Activated gamma-delta T cell (primary cell): ENCODE measurements at regions not wholly inside any gene's neighbourhood (a gene's known extent, or its start where the extent isn't known, plus 50 kb on each side); places are given as distances from the start of the nearest gene placed in this dataset.
A peak's percentile ranks its signal among the peaks of the same experiment; 100 is the strongest.

Source experiments
- DNase-seq: peaks from one replicate; lab custom pipeline; 2025; lab: John Stamatoyannopoulos, UW

DNA sequence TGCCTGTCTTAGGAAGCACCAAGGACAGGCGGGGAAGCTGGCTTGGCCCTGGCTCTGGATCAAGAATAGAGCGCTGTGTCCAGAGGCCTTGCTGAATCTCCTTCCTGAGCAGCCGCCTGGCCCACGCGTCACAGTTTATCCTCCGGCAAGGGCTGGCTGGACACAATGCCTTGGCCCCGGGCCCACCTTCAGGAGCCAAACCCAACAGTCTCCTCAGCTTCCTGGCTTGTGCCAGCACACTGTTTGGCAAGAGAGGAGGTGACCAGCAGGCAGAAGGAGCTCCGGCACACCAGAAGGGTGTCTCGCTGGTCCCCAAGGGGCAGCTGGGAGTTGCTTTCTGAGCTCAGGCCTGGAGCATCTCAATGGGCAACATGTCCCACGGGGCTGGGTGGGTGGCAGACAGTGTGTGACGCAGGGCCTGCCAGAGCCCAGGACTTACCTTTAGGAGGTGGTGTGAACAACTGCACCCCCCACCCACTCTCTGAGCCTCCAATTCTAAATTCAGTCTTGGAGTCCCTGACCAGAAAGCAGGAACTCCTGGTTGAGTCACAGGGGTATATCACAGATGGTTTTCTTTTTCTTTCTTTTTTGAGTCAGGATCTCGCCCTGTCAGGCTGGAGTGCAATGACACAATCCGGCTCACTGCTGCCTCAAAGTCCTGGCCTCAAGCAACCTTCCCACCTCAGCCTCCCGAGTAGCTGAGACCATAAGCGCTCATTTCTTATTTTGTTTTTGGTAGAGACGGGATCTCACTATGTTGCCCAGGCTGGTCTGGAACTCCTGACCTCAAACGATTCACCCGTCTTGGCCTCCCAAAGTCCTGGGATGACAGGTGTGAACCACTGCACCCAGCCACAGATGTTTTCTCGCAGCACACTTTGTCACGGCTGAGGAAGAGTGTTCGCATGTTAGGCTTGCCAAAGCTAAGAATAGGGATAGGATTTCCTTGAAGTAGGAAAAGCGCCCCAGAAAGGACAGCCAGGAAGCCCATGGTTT is 361.2 kb downstream of the BCOR start:
- DNase-seq = no peak

DNA sequence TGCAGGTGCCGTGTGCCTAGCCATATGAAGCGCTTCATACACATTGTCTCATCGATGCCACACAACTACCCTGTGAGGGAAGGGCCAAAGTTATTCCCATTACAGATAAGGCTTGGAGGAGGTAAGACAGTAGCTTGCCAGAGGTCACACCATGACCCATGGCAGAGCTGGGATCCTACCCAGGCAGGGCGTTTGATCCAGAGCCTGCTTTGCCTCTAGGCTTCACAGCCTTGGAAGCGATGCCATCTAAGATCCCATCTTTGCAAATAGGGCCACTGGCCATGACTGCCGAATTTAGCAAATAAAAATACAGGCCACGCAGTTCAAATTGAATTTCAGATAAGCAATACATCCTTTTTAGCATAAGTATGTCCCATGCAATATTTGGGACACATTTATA is 358.2 kb downstream of the BCOR start:
- no peak for DNase-seq

DNA sequence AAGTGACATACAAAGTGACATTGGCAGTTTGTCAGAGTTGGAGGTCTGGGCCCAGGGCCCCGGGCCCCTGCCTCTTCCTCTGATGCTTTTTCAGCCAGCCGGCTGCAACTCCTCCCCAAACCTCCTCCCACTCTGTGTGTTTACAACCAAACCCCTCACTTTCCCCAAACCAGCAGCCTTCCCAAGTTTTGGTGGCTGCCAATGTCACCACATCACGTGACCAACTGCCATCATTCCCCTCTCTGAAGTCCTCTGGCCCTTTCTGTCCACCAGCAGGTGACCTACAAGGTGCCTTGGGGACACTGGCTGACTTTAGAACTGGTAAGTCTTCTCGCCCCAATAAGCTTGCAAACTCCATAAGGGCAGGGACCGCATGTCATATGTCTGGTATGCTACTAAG is 357.7 kb downstream of the BCOR start:
- DNase-seq = no peak

GRCh38 chrX:39741904-39742303 is 355.9 kb downstream of the BCOR start:
- no peak for DNase-seq

DNA sequence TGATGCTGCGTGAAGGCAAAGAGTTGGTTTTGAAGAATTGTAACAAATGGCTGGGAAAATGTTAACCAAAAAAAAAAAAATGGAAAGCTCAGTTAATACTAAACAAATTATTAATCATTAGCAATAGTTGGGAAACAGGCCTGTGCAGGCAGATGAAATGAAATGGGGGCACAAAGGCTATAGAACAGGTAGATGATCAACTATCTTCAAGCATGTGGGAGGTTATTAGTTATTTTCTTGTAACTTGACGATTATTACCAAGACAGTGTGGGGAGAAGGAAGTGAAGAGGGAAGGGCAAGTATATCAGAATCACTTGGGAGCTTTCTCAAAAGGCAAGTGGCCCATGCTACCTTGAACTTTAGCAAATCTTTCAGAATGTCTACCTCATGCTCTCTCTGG is 351.9 kb downstream of the BCOR start:
- no peak for DNase-seq

DNA sequence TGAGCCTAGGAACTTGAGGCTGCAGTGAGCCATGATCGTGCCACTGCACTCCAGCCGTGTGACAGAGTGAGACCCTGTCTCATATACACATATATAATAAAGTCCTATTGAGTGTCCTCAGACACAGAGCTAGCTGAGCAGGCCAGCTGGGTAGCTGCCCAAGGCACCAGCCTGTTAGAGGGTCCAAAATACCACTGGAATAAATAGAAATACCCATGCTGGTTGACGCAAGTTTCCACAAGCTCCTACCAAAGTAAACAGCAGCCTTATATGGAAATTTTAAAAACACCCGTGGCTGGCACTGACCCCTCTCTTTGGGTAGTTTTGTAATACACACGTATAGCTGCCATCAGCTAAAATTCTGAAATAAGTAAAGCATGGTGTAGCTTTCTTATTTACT is 348.6 kb downstream of the BCOR start:
- no peak for DNase-seq

- DNase-seq = no peak
Observed at GRCh38 chrX:39749728-39750127, 348.0 kb downstream of the BCOR start.

- no peak for DNase-seq
Observed at GRCh38 chrX:39750256-39750790, 347.4 kb downstream of the BCOR start.

- DNase-seq = no peak
Observed at GRCh38 chrX:39750848-39751247, 346.9 kb downstream of the BCOR start.

- no peak for DNase-seq
Observed at GRCh38 chrX:39752815-39753214, 344.9 kb downstream of the BCOR start.

DNA sequence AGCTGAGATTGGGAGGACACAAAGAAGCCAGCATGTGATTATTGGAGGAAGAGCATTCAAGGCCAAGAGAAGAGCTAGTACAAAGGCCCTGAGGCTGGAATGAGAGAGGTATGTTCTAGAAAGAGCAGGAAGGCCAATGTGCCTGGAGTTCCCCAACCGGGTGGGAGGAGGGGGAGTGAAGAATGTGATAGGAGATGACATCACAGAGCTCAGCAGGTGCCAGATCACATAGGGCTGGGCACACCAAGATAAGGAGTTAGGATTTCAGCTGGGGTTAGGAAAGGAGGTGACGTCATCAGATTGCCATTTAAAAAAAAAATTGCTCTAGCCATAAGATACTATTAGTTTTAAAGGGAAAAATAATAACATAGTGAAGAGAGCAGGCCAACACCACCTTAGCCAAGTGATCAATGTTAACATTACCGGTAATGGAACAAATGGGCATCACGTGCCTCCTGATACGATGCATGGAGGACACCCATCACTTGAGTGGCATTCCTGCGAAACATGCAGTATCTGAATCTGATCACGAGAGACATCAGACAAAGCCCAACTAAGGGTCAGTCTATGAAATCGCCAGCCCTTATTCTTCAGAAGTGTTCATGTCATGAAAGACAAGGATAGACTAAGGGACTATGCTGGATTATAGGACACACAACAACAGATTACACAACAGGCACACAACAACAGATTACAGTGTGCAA is 344.3 kb downstream of the BCOR start:
- DNase-seq = no peak

DNA sequence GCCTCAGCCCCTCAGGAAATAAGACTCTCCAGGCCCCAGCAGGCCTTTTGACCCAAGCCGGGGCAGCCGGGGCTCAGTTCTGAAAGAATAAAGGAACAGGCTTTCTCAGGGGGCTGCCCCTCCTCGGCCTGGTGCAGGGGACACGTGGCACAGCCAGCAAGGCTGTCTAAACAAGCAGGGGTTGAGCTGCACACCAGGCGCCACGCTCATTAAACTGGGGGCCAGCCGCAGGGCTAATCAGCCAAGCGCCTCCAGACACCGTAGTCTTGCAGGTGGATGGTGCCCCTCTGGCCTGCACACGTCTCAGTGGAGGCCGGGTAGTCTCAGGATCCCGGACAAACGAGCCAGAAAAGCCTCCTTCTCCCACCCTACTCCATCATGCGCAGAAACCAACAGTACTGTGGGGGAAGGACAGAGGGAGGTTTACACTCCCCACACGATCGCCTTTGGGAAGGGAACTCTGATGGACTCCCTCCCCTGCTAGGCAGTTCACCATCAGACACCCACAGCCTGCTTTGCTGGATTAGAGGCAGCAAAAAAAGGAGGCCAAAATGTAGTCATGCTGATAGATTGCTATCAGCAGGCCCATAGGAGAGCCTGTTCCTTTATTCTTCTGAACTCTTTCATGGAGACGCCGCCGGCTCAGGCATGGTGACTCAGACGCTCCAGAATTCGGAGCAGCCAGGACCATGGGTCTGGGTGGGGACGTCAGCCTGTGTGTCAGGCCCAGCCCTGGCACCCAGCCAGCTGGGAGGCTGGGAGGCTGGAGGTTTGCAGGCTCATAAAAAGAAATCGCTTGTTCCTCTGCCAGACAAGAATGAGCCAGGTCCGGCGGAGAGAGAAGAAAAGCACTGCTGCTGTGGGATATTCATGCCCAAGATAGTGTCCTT is 342.4 kb downstream of the BCOR start:
- no peak for DNase-seq

GRCh38 chrX:39756086-39756883 is 341.5 kb downstream of the BCOR start:
- no peak for DNase-seq

GRCh38 chrX:39757971-39758370 is 339.8 kb downstream of the BCOR start:
- DNase-seq = no peak

DNA sequence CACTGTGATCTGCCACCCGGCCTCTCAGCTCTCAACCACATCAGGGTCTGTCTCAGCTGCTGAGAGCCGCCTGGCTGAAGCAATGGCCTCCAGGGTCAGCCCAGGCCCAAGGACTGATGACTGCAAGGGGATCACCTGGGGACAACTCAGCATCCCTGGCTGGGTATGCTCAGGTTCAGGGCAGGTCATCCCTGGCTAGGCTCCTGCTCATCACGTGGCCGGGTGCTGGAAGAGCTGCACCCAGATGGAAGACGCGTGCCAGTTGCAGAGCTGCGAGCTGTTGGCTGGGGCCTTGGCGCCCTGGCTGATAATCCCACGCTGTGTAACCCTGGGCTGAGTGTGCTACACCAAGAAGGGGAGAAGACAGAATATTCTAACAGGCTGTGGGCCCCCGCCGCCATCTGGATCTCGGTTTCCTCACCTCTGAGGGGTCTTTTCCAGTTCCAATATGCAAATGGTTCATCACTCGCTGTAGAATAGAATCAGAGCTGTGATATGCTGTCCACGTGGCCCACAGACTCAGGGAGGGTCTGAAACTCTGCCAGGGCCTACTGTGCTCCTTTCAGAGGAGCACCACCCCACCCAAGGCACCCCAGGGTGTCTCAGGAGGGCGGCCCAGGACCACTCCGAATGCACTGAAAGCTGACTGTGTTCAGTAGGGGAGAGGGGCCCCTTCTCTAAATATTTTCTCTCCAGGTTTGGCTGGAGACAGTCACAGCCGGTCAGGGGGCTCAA is 338.8 kb downstream of the BCOR start:
- no peak for DNase-seq

- DNase-seq = peak; percentile 6
Observed at GRCh38 chrX:39759526-39760224, 338.1 kb downstream of the BCOR start.

DNA sequence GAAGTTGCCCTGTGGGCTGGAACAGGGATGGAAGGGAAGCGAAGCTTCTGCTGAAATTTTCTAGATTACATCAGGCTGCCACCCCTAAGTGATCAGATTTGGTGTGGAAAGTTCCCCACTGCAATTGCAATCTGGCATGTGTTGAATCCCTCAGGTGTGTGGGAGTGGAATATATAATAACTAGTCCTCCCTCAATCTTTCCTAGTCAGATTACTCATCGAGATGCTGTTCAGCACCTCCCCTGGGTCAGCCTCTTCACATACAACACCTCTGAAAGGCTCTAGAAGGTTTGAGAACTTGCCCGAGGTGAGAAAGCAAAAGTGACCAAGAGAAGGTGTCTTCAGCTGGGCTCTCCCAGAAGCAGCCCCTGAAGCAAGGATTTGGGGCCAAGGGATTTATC is 336.8 kb downstream of the BCOR start:
- DNase-seq = no peak

DNA sequence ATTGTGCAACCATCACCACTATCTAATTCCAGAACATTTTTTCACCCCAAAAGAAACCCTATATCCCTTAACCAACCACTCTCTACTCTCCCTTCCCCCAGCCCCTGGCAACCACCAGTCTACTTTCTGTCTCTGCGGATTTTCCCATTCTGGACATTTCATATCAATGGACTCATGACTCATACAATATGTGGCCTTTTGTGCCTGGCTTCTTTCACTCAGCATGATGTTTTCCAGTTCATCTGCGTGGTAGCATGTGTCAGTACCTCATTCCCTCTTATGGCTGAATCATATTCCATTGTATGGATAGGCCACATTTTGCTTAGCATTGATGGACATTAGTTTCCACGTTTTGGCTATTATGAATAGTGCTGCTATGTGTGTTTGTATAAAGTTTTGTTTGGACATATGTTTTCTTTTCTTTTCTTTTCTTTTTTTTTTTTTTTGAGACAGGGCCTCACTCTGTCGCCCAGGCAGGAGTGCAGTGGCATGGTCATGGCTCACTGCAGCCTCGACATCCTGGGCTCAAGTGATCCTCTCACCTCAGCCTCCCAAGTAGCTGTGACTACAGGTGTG is 335.4 kb downstream of the BCOR start:
- DNase-seq = no peak

GRCh38 chrX:39764441-39764914 is 333.3 kb downstream of the BCOR start:
- no peak for DNase-seq
